ENCODE measurements at regions not wholly inside any gene's neighbourhood (a gene's known extent, or its start where the extent isn't known, plus 50 kb on each side); places are given as distances from the start of the nearest gene placed in this dataset.
"Not testable (repeated sequence)": the region's sequence is repeated elsewhere in the genome, so short reads cannot be mapped to it uniquely, and the experiment has no call there.

GRCh38 chr2:167651406-167652151 lies 595.8 kb downstream of the STK39 start:
- H3K9me3 Mint-ChIP-seq, result peaks cover 13% of the 10 kb centered on the region
- peak; percentile 35 for DNase-seq (ENCODE audit: low read depth, low spot score)
- H3K27me3 Mint-ChIP-seq (ENCODE audit: low read depth), result no peaks in the 10 kb centered on the region
- no peak for TF ChIP-seq CTCF (conservative IDR thresholded peaks at IDR 0.05)
- peaks cover 58% of the 10 kb centered on the region for H3K4me1 Mint-ChIP-seq
- H3K27ac Mint-ChIP-seq (ENCODE audit: unreplicated experiment), result peak overlapping the region; percentile 90
- H3K4me3 Mint-ChIP-seq, result peak overlapping the region; percentile 20
- peaks cover 25% of the 10 kb centered on the region for H3K36me3 Mint-ChIP-seq (ENCODE audit: low read depth)

- no peak overlapping the region for H3K4me3 Mint-ChIP-seq
- H3K27me3 Mint-ChIP-seq (ENCODE audit: low read depth), result no peaks in the 10 kb centered on the region
- no peak overlapping the region for H3K27ac Mint-ChIP-seq (ENCODE audit: unreplicated experiment)
- peaks cover 37% of the 10 kb centered on the region for H3K4me1 Mint-ChIP-seq
- H3K36me3 Mint-ChIP-seq (ENCODE audit: low read depth), result peaks cover 27% of the 10 kb centered on the region
- DNase-seq (ENCODE audit: low read depth, low spot score), result no peak
- peaks cover 16% of the 10 kb centered on the region for H3K9me3 Mint-ChIP-seq
- TF ChIP-seq CTCF (conservative IDR thresholded peaks at IDR 0.05), result no peak
These were observed 600.8 kb downstream of the STK39 start for GRCh38 chr2:167646557-167646956.

GRCh38 chr2:167640096-167640495 lies 607.3 kb downstream of the STK39 start:
- peaks cover 3% of the 10 kb centered on the region for H3K9me3 Mint-ChIP-seq
- no peak for DNase-seq (ENCODE audit: low read depth, low spot score)
- H3K36me3 Mint-ChIP-seq (ENCODE audit: low read depth), result peaks cover 2% of the 10 kb centered on the region
- peaks cover 16% of the 10 kb centered on the region for H3K4me1 Mint-ChIP-seq
- no peak overlapping the region for H3K4me3 Mint-ChIP-seq
- no peak overlapping the region for H3K27ac Mint-ChIP-seq (ENCODE audit: unreplicated experiment)
- no peak for TF ChIP-seq CTCF (conservative IDR thresholded peaks at IDR 0.05)
- no peaks in the 10 kb centered on the region for H3K27me3 Mint-ChIP-seq (ENCODE audit: low read depth)

- peaks cover 2% of the 10 kb centered on the region for H3K36me3 Mint-ChIP-seq (ENCODE audit: low read depth)
- TF ChIP-seq CTCF (conservative IDR thresholded peaks at IDR 0.05), result no peak
- no peak overlapping the region for H3K4me3 Mint-ChIP-seq
- no peak for DNase-seq (ENCODE audit: low read depth, low spot score)
- H3K27ac Mint-ChIP-seq (ENCODE audit: unreplicated experiment), result peak overlapping the region; percentile 44
- H3K27me3 Mint-ChIP-seq (ENCODE audit: low read depth), result no peaks in the 10 kb centered on the region
- H3K4me1 Mint-ChIP-seq, result peaks cover 12% of the 10 kb centered on the region
- peaks cover 3% of the 10 kb centered on the region for H3K9me3 Mint-ChIP-seq
These were observed 609.7 kb downstream of the STK39 start for GRCh38 chr2:167637741-167638140.

- not testable (repeated sequence) for H3K4me1 Mint-ChIP-seq; H3K36me3 Mint-ChIP-seq (ENCODE audit: low read depth); H3K27ac Mint-ChIP-seq (ENCODE audit: unreplicated experiment); H3K27me3 Mint-ChIP-seq (ENCODE audit: low read depth); DNase-seq (ENCODE audit: low read depth, low spot score); H3K9me3 Mint-ChIP-seq; H3K4me3 Mint-ChIP-seq
These were observed 615.1 kb downstream of the STK39 start for GRCh38 chr2:167632271-167632670.

GRCh38 chr2:167626961-167627360 lies 620.4 kb downstream of the STK39 start:
- no peaks in the 10 kb centered on the region for H3K27me3 Mint-ChIP-seq (ENCODE audit: low read depth)
- H3K4me1 Mint-ChIP-seq, result peaks cover 4% of the 10 kb centered on the region
- no peak for DNase-seq (ENCODE audit: low read depth, low spot score)
- no peak overlapping the region for H3K4me3 Mint-ChIP-seq
- H3K27ac Mint-ChIP-seq (ENCODE audit: unreplicated experiment), result no peak overlapping the region
- no peaks in the 10 kb centered on the region for H3K36me3 Mint-ChIP-seq (ENCODE audit: low read depth)
- H3K9me3 Mint-ChIP-seq, result no peaks in the 10 kb centered on the region
- no peak for TF ChIP-seq CTCF (conservative IDR thresholded peaks at IDR 0.05)

Data from neural crest cell (in vitro differentiated cells).